Astrocyte of the cerebellum (primary cell): ENCODE measurements at regions not wholly inside any gene's neighbourhood (a gene's known extent, or its start where the extent isn't known, plus 50 kb on each side); places are given as distances from the start of the nearest gene placed in this dataset.

Experiments
- DNase-seq: peaks from one replicate; pipeline ENCODE4 v3.0.0-alpha.2; 2011; ENCODE audit warnings: low read depth
- H3K4me3 ChIP-seq: 2 replicates; pipeline ENCODE4 v1.5.1; 2011; ENCODE audit warnings: mild to moderate bottlenecking, low read depth, low read length, moderate library complexity
- in situ Hi-C: cut with HindIII; loops from 2 replicates; pipeline ENCODE4 v1.10.0; 2017; ENCODE audit warnings: low sequenced_read_pairs
- TF ChIP-seq, protein P1 (sequence below): IDR thresholded peaks from 2 replicates; pipeline ENCODE4 v1.5.1; 2012; ENCODE audit warnings: low read length, low read depth, moderate library complexity, mild to moderate bottlenecking; ENCODE audit errors: missing control alignments

GRCh38 chr5:82802954-82803353 is 274.2 kb downstream of the TMEM167A start:
- DNase-seq: no peak
- in situ Hi-C loops: no loop called here
- TF ChIP-seq, protein P1, sequence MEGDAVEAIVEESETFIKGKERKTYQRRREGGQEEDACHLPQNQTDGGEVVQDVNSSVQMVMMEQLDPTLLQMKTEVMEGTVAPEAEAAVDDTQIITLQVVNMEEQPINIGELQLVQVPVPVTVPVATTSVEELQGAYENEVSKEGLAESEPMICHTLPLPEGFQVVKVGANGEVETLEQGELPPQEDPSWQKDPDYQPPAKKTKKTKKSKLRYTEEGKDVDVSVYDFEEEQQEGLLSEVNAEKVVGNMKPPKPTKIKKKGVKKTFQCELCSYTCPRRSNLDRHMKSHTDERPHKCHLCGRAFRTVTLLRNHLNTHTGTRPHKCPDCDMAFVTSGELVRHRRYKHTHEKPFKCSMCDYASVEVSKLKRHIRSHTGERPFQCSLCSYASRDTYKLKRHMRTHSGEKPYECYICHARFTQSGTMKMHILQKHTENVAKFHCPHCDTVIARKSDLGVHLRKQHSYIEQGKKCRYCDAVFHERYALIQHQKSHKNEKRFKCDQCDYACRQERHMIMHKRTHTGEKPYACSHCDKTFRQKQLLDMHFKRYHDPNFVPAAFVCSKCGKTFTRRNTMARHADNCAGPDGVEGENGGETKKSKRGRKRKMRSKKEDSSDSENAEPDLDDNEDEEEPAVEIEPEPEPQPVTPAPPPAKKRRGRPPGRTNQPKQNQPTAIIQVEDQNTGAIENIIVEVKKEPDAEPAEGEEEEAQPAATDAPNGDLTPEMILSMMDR: no peak

GRCh38 chr5:82800826-82801225 is 276.4 kb downstream of the TMEM167A start:
- in situ Hi-C loops: no loop called here
- H3K4me3 ChIP-seq: no peak overlapping the region
- TF ChIP-seq, protein P1: no peak
- no peak for DNase-seq

More at GRCh38 chr5:82802954-82803353, 274.2 kb downstream of the TMEM167A start:
- H3K4me3 ChIP-seq: no peak overlapping the region

DNA sequence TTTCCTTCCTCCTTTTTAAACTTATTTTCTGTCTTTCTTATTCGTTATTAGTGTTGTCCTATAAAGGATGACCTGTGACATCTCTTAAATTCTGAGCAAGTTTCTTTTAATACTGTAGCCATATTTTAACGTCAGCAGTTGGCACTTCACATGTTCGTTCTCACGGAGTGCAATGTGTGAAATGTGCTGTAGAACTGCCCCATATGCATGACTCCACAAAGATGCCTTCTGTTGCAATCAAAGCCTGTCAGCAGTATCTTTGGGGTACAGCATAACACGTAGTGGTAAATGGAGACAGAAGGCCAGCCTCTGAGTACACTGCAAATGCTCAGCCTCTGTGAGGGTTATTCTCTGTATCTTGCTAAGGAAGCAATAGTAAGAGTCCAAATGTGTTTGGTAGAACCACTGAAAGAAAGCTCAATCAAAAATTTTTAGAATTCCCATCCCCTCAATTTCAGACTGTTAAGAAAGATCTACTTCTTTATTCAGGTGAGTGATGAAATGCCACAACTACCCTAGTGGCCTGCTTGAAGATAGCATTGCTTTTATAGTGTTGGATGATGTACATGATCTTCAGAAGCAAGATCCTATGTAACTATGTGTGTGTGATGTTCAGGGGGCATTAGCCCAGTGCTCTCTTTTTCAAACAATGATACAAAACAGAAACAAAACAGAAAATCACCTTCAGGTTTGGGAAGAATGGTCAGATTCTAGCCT is 277.7 kb downstream of the TMEM167A start:
- TF ChIP-seq, protein P1: no peak
- in situ Hi-C loops: no loop called here
- H3K4me3 ChIP-seq: no peak overlapping the region
- no peak for DNase-seq

GRCh38 chr5:82798676-82799075 is 278.5 kb downstream of the TMEM167A start:
- no peak overlapping the region for H3K4me3 ChIP-seq
- TF ChIP-seq, protein P1: no peak
- DNase-seq: no peak
- in situ Hi-C loops: no loop called here

DNA sequence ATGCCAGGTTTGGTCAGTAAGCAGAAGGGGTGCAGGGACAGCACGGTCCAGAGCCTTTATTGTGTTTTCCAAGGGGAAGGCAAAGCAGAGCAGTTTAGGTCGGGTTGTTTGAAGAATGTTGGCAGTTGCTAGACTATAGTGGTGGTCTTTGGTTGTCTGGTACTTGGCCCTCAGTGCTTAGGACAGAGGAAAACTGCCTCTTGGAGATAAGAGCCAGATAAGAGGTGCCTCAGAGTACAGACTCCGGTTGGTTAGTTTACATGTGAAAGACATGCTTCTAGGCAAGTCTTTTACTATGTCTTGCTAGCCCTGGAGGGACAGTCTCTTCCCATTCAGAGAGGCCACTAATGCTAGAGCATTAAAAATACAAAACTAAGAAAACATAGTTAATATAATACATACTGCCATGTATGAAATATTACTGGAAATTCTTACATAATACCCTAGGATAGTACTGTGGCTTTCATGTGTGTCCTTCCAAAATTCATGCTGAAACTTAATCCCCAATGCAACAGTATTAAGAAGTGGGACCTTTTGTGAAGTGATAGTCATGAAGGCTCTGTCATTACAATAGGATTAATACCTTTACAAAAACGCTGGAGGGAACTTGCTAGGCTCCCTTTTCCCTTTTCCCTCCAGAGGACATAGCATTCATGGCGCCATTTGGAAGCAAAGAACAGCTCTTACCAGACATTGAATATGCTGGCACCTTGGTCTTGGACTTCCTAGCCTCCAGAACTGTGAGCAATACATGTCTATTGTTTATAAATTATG is 280.4 kb downstream of the TMEM167A start:
- DNase-seq: no peak
- no peak overlapping the region for H3K4me3 ChIP-seq
- TF ChIP-seq, protein P1: no peak
- in situ Hi-C loops: no loop called here

DNA sequence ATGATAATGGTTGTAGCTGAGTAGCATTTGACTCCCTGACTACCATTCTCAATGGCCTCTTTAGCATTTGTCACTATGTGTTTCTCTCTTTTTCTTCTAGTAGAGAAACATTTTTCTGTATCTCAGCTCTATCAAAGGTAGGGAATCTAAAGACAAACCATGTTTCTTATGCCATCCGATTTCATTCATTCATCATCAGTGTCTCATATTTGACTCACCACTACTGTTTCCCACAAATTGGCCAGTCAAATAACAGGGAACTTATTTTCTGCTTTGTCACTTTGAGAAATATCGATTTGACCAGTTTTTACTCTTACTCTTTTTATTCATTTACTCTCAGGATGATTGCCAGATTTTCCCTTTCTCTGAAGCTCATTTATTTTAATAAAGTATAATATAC is 282.3 kb downstream of the TMEM167A start:
- TF ChIP-seq, protein P1: no peak
- no peak for DNase-seq
- in situ Hi-C loops: no loop called here
- H3K4me3 ChIP-seq: no peak overlapping the region
